WERI-Rb-1 (cell line): ENCODE measurements at regions not wholly inside any gene's neighbourhood (a gene's known extent, or its start where the extent isn't known, plus 50 kb on each side); places are given as distances from the start of the nearest gene placed in this dataset.

ENCODE experiments used
- DNase-seq: peaks from one replicate; pipeline ENCODE4 v3.0.0-alpha.2; 2020
- H3K27ac ChIP-seq: fragments of 250-450 bp; sonication (Bioruptor Pico); 2 replicates; pipeline ENCODE4 v1.5.1; 2020; ENCODE audit warnings: mild to moderate bottlenecking, moderate library complexity
- H3K27me3 ChIP-seq: fragments of 250-450 bp; sonication (Bioruptor Pico); 2 replicates; pipeline ENCODE4 v1.5.1; 2021; ENCODE audit warnings: mild to moderate bottlenecking, low read depth, moderate library complexity; ENCODE audit not compliant: insufficient read depth, severe bottlenecking
- H3K36me3 ChIP-seq: fragments of 250-450 bp; sonication (Bioruptor Pico); 2 replicates; pipeline ENCODE4 v1.5.1; 2020; ENCODE audit warnings: mild to moderate bottlenecking, moderate library complexity
- H3K4me3 ChIP-seq: 2 replicates; pipeline ENCODE4 v1.5.1; 2011; ENCODE audit warnings: low read depth, mild to moderate bottlenecking, control low read depth, low read length
- H3K9me3 ChIP-seq: fragments of 250-450 bp; sonication (Bioruptor Pico); 2 replicates; pipeline ENCODE4 v1.5.1; 2021; ENCODE audit warnings: mild to moderate bottlenecking, moderate library complexity; ENCODE audit not compliant: severe bottlenecking
- CTCF ChIP-seq: IDR thresholded peaks from 2 replicates; pipeline ENCODE4 v1.5.1; 2011; ENCODE audit warnings: low read depth, mild to moderate bottlenecking, control low read depth, inconsistent platforms, low read length

GRCh38 chr18:78099979-78100588 lies 850.4 kb downstream of the GALR1 start:
- no peaks in the 10 kb centered on the region for H3K9me3 ChIP-seq
- TF ChIP-seq CTCF, result no peak
- no peak overlapping the region for H3K27ac ChIP-seq

GRCh38 chr18:78101091-78101490 lies 851.4 kb downstream of the GALR1 start:
- no peak overlapping the region for H3K27ac ChIP-seq
- no peak for TF ChIP-seq CTCF
- no peaks in the 10 kb centered on the region for H3K9me3 ChIP-seq
- no peaks in the 10 kb centered on the region for H3K36me3 ChIP-seq
- no peak overlapping the region for H3K4me3 ChIP-seq
- no peaks in the 10 kb centered on the region for H3K27me3 ChIP-seq
- DNase-seq, result no peak

More at GRCh38 chr18:78099979-78100588, 850.4 kb downstream of the GALR1 start:
- DNase-seq, result no peak
- Histone ChIP-seq H3K36me3 (no peaks in the 10 kb centered on the region), H3K27me3 (no peaks in the 10 kb centered on the region), H3K4me3 (no peak overlapping the region)

- no peak for DNase-seq
- H3K36me3 ChIP-seq, result no peaks in the 10 kb centered on the region
- H3K4me3 ChIP-seq, result no peak overlapping the region
- H3K9me3 ChIP-seq, result no peaks in the 10 kb centered on the region
- no peaks in the 10 kb centered on the region for H3K27me3 ChIP-seq
- no peak overlapping the region for H3K27ac ChIP-seq
- no peak for TF ChIP-seq CTCF
Measured at GRCh38 chr18:78102135-78102534, 852.5 kb downstream of the GALR1 start.

- no peak for TF ChIP-seq CTCF
- no peak for DNase-seq
- no peaks in the 10 kb centered on the region for H3K9me3 ChIP-seq
- H3K27me3 ChIP-seq, result no peaks in the 10 kb centered on the region
- H3K36me3 ChIP-seq, result no peaks in the 10 kb centered on the region
- no peak overlapping the region for H3K4me3 ChIP-seq
- no peak overlapping the region for H3K27ac ChIP-seq
Measured at GRCh38 chr18:78105611-78106010, 856.0 kb downstream of the GALR1 start.

GRCh38 chr18:78106946-78107345 lies 857.3 kb downstream of the GALR1 start:
- H3K27me3 ChIP-seq, result no peaks in the 10 kb centered on the region
- H3K9me3 ChIP-seq, result no peaks in the 10 kb centered on the region
- no peak for TF ChIP-seq CTCF
- DNase-seq, result no peak
- no peak overlapping the region for H3K4me3 ChIP-seq
- H3K27ac ChIP-seq, result no peak overlapping the region
- H3K36me3 ChIP-seq, result no peaks in the 10 kb centered on the region

GRCh38 chr18:78107363-78107762 lies 857.7 kb downstream of the GALR1 start:
- Histone ChIP-seq H3K4me3 (no peak overlapping the region), H3K27ac (no peak overlapping the region), H3K36me3 (no peaks in the 10 kb centered on the region), H3K9me3 (no peaks in the 10 kb centered on the region), H3K27me3 (no peaks in the 10 kb centered on the region)
- DNase-seq, result no peak
- TF ChIP-seq CTCF, result no peak
